Astrocyte of the cerebellum (primary cell): ENCODE measurements at regions not wholly inside any gene's neighbourhood (a gene's known extent, or its start where the extent isn't known, plus 50 kb on each side); places are given as distances from the start of the nearest gene placed in this dataset.

ENCODE experiments used
- DNase-seq: peaks from one replicate; pipeline ENCODE4 v3.0.0-alpha.2; 2011; ENCODE audit warnings: low read depth
- H3K4me3 ChIP-seq: 2 replicates; pipeline ENCODE4 v1.5.1; 2011; ENCODE audit warnings: mild to moderate bottlenecking, low read depth, low read length, moderate library complexity
- CTCF ChIP-seq: IDR thresholded peaks from 2 replicates; pipeline ENCODE4 v1.5.1; 2012; ENCODE audit warnings: low read length, low read depth, moderate library complexity, mild to moderate bottlenecking; ENCODE audit errors: missing control alignments
- in situ Hi-C: cut with HindIII; loops from 2 replicates; pipeline ENCODE4 v1.10.0; 2017; ENCODE audit warnings: low sequenced_read_pairs

DNA sequence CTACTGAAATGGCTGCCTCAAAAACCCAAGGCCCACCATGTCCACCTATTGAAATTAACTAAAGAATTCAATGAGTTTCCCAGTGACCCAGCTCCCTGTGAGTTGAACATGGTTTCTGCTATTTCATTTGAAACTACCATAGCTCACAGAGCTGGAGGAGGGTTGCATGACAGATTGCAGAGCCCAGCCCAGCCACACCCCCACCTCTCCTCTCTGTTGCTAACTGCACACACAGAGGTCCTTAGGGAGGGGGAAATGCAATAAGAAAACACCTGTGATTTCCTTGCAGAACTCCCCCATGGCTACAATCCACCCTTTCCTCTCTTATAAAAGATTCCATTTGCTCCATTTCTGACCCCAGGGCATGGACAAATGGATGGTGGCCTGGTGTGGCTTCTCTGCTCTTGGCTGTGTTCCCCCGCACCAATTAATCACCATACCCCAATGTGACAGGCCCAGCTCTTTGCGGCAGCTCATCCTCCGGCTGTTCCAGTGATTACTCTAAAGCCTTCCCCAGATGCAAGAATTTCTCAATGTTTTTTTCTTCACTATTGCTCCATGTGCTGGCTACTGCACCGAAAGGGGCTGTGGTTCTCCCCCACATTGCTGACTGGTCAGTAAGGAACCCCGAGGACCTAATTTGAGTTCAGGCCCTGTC lies 208.4 kb upstream of the KBTBD8 start:
- in situ Hi-C loops = no loop called here
- no peak overlapping the region for H3K4me3 ChIP-seq
- TF ChIP-seq CTCF = no peak
- no peak for DNase-seq

GRCh38 chr3:66792086-66792485 lies 206.0 kb upstream of the KBTBD8 start:
- no peak for TF ChIP-seq CTCF
- no peak overlapping the region for H3K4me3 ChIP-seq
- in situ Hi-C loops = no loop called here
- DNase-seq = no peak

- no peak for DNase-seq
- TF ChIP-seq CTCF = no peak
Measured at GRCh38 chr3:66795365-66795764, 202.7 kb upstream of the KBTBD8 start.

DNA sequence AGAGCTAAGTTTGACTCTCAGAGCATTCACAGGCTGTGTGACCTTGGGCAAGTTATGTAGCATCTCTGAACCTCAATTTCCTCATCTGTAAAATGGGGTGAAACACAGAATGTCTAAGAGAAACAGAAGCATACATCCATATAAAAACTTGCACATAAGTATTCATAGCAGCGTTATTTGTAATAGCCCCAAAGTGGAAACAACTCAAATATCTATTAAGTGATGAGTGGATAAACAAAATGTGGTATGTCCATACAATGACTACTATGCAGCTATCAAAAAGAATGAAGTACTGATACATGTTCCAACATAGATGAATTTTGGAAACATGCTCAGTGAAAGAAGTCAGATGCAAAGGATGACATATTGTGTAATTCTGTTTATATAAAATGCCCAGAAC lies 201.8 kb upstream of the KBTBD8 start:
- in situ Hi-C loops = no loop called here
- no peak for DNase-seq
- TF ChIP-seq CTCF = no peak
- no peak overlapping the region for H3K4me3 ChIP-seq

More at GRCh38 chr3:66795365-66795764, 202.7 kb upstream of the KBTBD8 start:
- no peak overlapping the region for H3K4me3 ChIP-seq
- in situ Hi-C loops = no loop called here

GRCh38 chr3:66797889-66798560 lies 200.1 kb upstream of the KBTBD8 start:
- in situ Hi-C loops = no loop called here
- peak; percentile 18 for DNase-seq
- TF ChIP-seq CTCF = no peak
- H3K4me3 ChIP-seq = peak overlapping the region; percentile 25

GRCh38 chr3:66800941-66801545 lies 197.1 kb upstream of the KBTBD8 start:
- in situ Hi-C loops = loop anchor here (25.0 kb wide), 1 partner anchor 539 kb away; no protein-coding TSS in a partner anchor
- TF ChIP-seq CTCF = no peak
- no peak overlapping the region for H3K4me3 ChIP-seq
- no peak for DNase-seq
